K562 (cell line): ENCODE measurements at regions not wholly inside any gene's neighbourhood (a gene's known extent, or its start where the extent isn't known, plus 50 kb on each side); places are given as distances from the start of the nearest gene placed in this dataset.

Experiments used
- BHLHE40 ChIP-seq: IDR thresholded peaks from 2 replicates; pipeline ENCODE4 v1.6.1; 2011; ENCODE audit warnings: low read length, improper control_type of control experiment
- CREB3 ChIP-seq: fragments of 450-650 bp; conservative IDR thresholded peaks from 2 replicates; pipeline ENCODE4 v1.6.1; 2016; ENCODE audit warnings: missing genetic modification characterization, low read depth, mild to moderate bottlenecking, missing compliant biosample characterization, moderate library complexity
- CXXC5 ChIP-seq: fragments of 250-450 bp; sonication (Bioruptor Pico); IDR thresholded peaks from 2 replicates; pipeline ENCODE4 v1.8.0; 2022; ENCODE audit warnings: inconsistent platforms, mild to moderate bottlenecking, moderate library complexity
- EHMT2 ChIP-seq: fragments of 450-650 bp; IDR thresholded peaks from 2 replicates; pipeline ENCODE4 v1.6.1; 2018; ENCODE audit warnings: antibody characterized with exemption
- GTF2F1 ChIP-seq: IDR thresholded peaks from 2 replicates; pipeline ENCODE4 v1.6.1; 2011; ENCODE audit warnings: low read depth, low read length, improper control_type of control experiment
- HES1 ChIP-seq: fragments of 450-650 bp; IDR thresholded peaks from 2 replicates; pipeline ENCODE4 v1.6.1; 2016; ENCODE audit warnings: low read depth, mild to moderate bottlenecking, moderate library complexity
- NRF1 ChIP-seq, 2 experiments: fragments of 450-650 bp; IDR thresholded peaks in 1 of 2; conservative IDR thresholded peaks in 1 of 2; 2 replicates each; pipeline ENCODE4 v1.6.1; 2014; ENCODE audit warnings: mild to moderate bottlenecking in 2 of 2
- POLR2AphosphoS5 ChIP-seq: IDR thresholded peaks from 2 replicates; pipeline ENCODE4 v1.6.1; 2011; ENCODE audit warnings: mild to moderate bottlenecking, low read depth, low read length, moderate library complexity; ENCODE audit not compliant: control insufficient read depth, insufficient read depth
- RFX1 ChIP-seq: fragments of 450-650 bp; IDR thresholded peaks from 2 replicates; pipeline ENCODE4 v1.6.1; 2016; ENCODE audit warnings: mild to moderate bottlenecking, moderate library complexity
- SNRNP70 ChIP-seq: fragments of 200-400 bp; formaldehyde crosslinking; optimal IDR thresholded peaks from 2 replicates; pipeline ENCODE3; 2017; ENCODE audit warnings: low read depth, low read length
- SRSF1 ChIP-seq: fragments of 200-400 bp; formaldehyde crosslinking; IDR thresholded peaks from 2 replicates; pipeline ENCODE4 v1.6.1; 2017; ENCODE audit warnings: mild to moderate bottlenecking, low read depth, low read length, moderate library complexity
- THAP12 ChIP-seq: fragments of 250-450 bp; sonication (Bioruptor Pico); IDR thresholded peaks from 2 replicates; pipeline ENCODE4 v1.9.0; 2021; ENCODE audit warnings: mild to moderate bottlenecking, inconsistent platforms
- TRIM25 ChIP-seq: fragments of 450-650 bp; IDR thresholded peaks from 2 replicates; pipeline ENCODE4 v1.7.0; 2016; ENCODE audit warnings: borderline replicate concordance
- ZBTB26 ChIP-seq: fragments of 450-650 bp; formaldehyde crosslinking; IDR thresholded peaks from 2 replicates; pipeline ENCODE4 v1.4.0; 2022; ENCODE audit warnings: missing genetic modification characterization
- ZBTB43 ChIP-seq: sonication (generic); formaldehyde crosslinking; IDR thresholded peaks from 2 replicates; pipeline ENCODE4 v1.8.0; 2023; ENCODE audit warnings: mild to moderate bottlenecking, missing genetic modification reagents
- ZNF146 ChIP-seq: IDR thresholded peaks from one replicate; pipeline ENCODE4 v1.6.1; 2018; ENCODE audit warnings: missing compliant biosample characterization; ENCODE audit not compliant: unreplicated experiment
- ZNF239 ChIP-seq: fragments of 250-450 bp; sonication (Bioruptor Pico); IDR thresholded peaks from 2 replicates; pipeline ENCODE4 v1.4.0; 2020; ENCODE audit warnings: mild to moderate bottlenecking
- ZNF280A ChIP-seq: fragments of 450-650 bp; IDR thresholded peaks from 2 replicates; pipeline ENCODE4 v1.6.1; 2018; ENCODE audit warnings: mild to moderate bottlenecking, low read depth; ENCODE audit not compliant: partially characterized antibody
- ZNF354B ChIP-seq: fragments of 250-450 bp; sonication (Bioruptor Pico); IDR thresholded peaks from 2 replicates; pipeline ENCODE4 v1.4.0; 2020

- TF ChIP-seq CXXC5 (no peak), BHLHE40 (no peak), RFX1 (no peak), EHMT2 (no peak), CREB3 (tag) (no peak), POLR2AphosphoS5 (no peak), ZNF354B (no peak), SRSF1 (no peak), NRF1 (conservative IDR thresholded peaks at IDR 0.05 in 1 of 2, IDR thresholded peaks at IDR 0.05 in 1 of 2) (no peak), HES1 (no peak), ZNF146 (no peak), ZBTB26 (CRISPR knock-in tag) (no peak), THAP12 (CRISPR knock-in tag) (no peak), SNRNP70 (no peak), TRIM25 (no peak), ZNF239 (CRISPR knock-in tag) (no peak), ZBTB43 (CRISPR knock-in tag) (no peak), ZNF280A (no peak), GTF2F1 (no peak)
These were observed 154.4 kb upstream of the SGO1 start (continued) for GRCh38 chr3:20340324-20340928.
